Heart right ventricle (tissue), 16 donors: ENCODE measurements at regions not wholly inside any gene's neighbourhood (a gene's known extent, or its start where the extent isn't known, plus 50 kb on each side); places are given as distances from the start of the nearest gene placed in this dataset.

Source experiments
- ATAC-seq, 8 donors: fragments of 200-7000 bp; cut with Tn5 transposase; one replicate each; pipeline ENCODE4 v1.9.1; 2020; ENCODE audit warnings: mild to moderate bottlenecking in 8 of 8, moderate library complexity in 8 of 8, moderate number of reproducible peaks in 1 of 8
- DNase-seq, 2 donors: peaks; one replicate each; pipeline ENCODE4 v3.0.0-alpha.2; 2020
- H3K27ac ChIP-seq, 10 donors: fragments of 200-600 bp; sonication (generic) in 2 of 10; one replicate each; pipeline versions ENCODE4 v1.5.0 to v1.8.0; 2020 to 2022; ENCODE audit warnings: mild to moderate bottlenecking in 3 of 10
- H3K27me3 ChIP-seq, 7 donors: fragments of 200-600 bp; one replicate each; pipeline ENCODE4 v1.8.0; 2021 to 2022; ENCODE audit warnings: mild to moderate bottlenecking in 2 of 7
- H3K36me3 ChIP-seq, 9 donors: fragments of 200-600 bp; sonication (generic) in 1 of 9; one replicate each; pipeline versions ENCODE4 v1.5.0 to v1.8.0; 2020 to 2022; ENCODE audit warnings: mild to moderate bottlenecking in 2 of 9
- H3K4me1 ChIP-seq, 9 donors: fragments of 200-600 bp; sonication (generic) in 1 of 9; one replicate each; pipeline versions ENCODE4 v1.5.0 to v1.8.0; 2020 to 2022; ENCODE audit warnings: mild to moderate bottlenecking in 4 of 9
- H3K4me3 ChIP-seq, 10 donors: fragments of 200-600 bp; sonication (generic) in 2 of 10; one replicate each; pipeline versions ENCODE4 v1.5.0 to v1.8.0; 2020 to 2022; ENCODE audit warnings: mild to moderate bottlenecking in 7 of 10, moderate library complexity in 2 of 10
- H3K9me3 ChIP-seq, 11 donors: fragments of 200-600 bp in 10 of 11; sonication (generic) in 2 of 11; one replicate each; pipeline versions ENCODE4 v1.5.0 to v1.8.0; 2013 to 2022; ENCODE audit warnings: mild to moderate bottlenecking in 2 of 11, control low read depth in 1 of 11, moderate library complexity in 1 of 11
- CTCF ChIP-seq, 9 donors: fragments of 200-600 bp; sonication (generic) in 2 of 9; IDR thresholded peaks; one replicate each; pipeline versions ENCODE4 v1.5.0 to v1.8.0; 2021 to 2022; ENCODE audit warnings: antibody characterized with exemption in 9 of 9, mild to moderate bottlenecking in 5 of 9, moderate library complexity in 1 of 9
- WGBS, 2 donors: extraction: QIAGEN DNeasy Blood & Tissue Kit; methylation state at CpG; one replicate each; pipeline ENCODE4 v1.1.7; 2013; ENCODE audit warnings: inconsistent platforms in 1 of 2; 5-methylcytosine and 5-hydroxymethylcytosine counted together
- intact Hi-C, 10 donors: fragments of 100-400 bp; cut with DNase I; formaldehyde crosslinking; loops; one replicate each; pipeline versions ENCODE4 v1.11.1 to v1.14.2; 2022
- donor health status: Arrhythmogenic right ventricular cardiomyopathy.
- donor health status: ischemic (EF 13 %, LVEDD 7.1; RV severe dilation, severe dysfunction).
- donor health status: healthy with polysubstance abuse.
- donor health status: DM: no; HTN: yes; CAD: no.
- donor health status: DM: no; HTN: no; CAD: no.
- donor health status: ischemic (EF 25% LVEDD 6.9; RV normal size, moderate dysfunction).
- donor health status: ischemic (EF 25% LVEDD 5.7; RV mildly dilated, moderate dysfunction).
- donor health status: healthy.
- donor health status: DM: yes; HTN: yes; CAD: no.
- donor health status: Ischemic cardiomyopathy.
- donor health status: ischemic (EF 35%, LVEDD 5.7; RV mildly dilated, moderate dysfunction).
- donor health status: nonischemic (EF 11% LVEDD 7.7; RV severe dilation, severe dysfunction).
- donor health status: DM: yes; HTN: yes; CAD: no.
- donor health status: PGD.
- donor health status: ischemic (EF 29% LVEDD 5.4; RV normal size, mild dysfunction).
- donor health status: nonischemic (EF 23%, LVEDD 6.1; RV moderate dilation, normal function).

GRCh38 chr3:87335931-87336330 is 59.5 kb upstream of the POU1F1 start:
- intact Hi-C loops, result no loop called here
- Histone ChIP-seq H3K27ac (no peak overlapping the region), H3K36me3 (no peaks in the 10 kb centered on the region), H3K9me3 (peaks cover 0 to 4% (median 0%) of the 10 kb centered on the region in 11 donors), H3K4me3 (no peak overlapping the region), H3K4me1 (no peaks in the 10 kb centered on the region), H3K27me3 (no peaks in the 10 kb centered on the region)
- DNase-seq (no peak), ATAC-seq (no peak)
- WGBS, 2 donors, result 47 to 68% methylated on average over 1 of the region's 1 CpG
- TF ChIP-seq CTCF (IDR thresholded peaks at IDR 0.05), result no peak

GRCh38 chr3:87333393-87333892 is 57.1 kb upstream of the POU1F1 start:
- no peaks in the 10 kb centered on the region for H3K4me1 ChIP-seq
- intact Hi-C loops, result no loop called here
- no peak for ATAC-seq
- H3K36me3 ChIP-seq, result no peaks in the 10 kb centered on the region
- no peak overlapping the region for H3K27ac ChIP-seq
- no peaks in the 10 kb centered on the region for H3K9me3 ChIP-seq
- WGBS, 2 donors, result 69 to 78% methylated on average over 5 of the region's 5 CpGs
- no peaks in the 10 kb centered on the region for H3K27me3 ChIP-seq
- no peak for DNase-seq
- TF ChIP-seq CTCF (IDR thresholded peaks at IDR 0.05), result no peak
- H3K4me3 ChIP-seq, result no peak overlapping the region

- no peak for TF ChIP-seq CTCF (IDR thresholded peaks at IDR 0.05)
- H3K27ac ChIP-seq, result no peak overlapping the region
- 80 to 84% methylated on average over 6 of the region's 6 CpGs for WGBS, 2 donors
- no peaks in the 10 kb centered on the region for H3K36me3 ChIP-seq
- H3K4me1 ChIP-seq, result no peaks in the 10 kb centered on the region
- no peak for ATAC-seq
- intact Hi-C loops, result no loop called here
- H3K4me3 ChIP-seq, result no peak overlapping the region
- no peaks in the 10 kb centered on the region for H3K9me3 ChIP-seq
- no peaks in the 10 kb centered on the region for H3K27me3 ChIP-seq
- DNase-seq, result no peak
Measured at GRCh38 chr3:87332789-87333188, 56.4 kb upstream of the POU1F1 start.

GRCh38 chr3:87329065-87329464 is 52.7 kb upstream of the POU1F1 start:
- ATAC-seq (no peak), DNase-seq (no peak)
- TF ChIP-seq CTCF (IDR thresholded peaks at IDR 0.05), result no peak
- no peaks in the 10 kb centered on the region for H3K27me3 ChIP-seq
- intact Hi-C loops, result no loop called here
- WGBS, 2 donors, result 0 to 40% methylated on average over 1 of the region's 1 CpG
- H3K36me3 ChIP-seq, result no peaks in the 10 kb centered on the region
- no peak overlapping the region for H3K4me3 ChIP-seq
- no peak overlapping the region for H3K27ac ChIP-seq
- no peaks in the 10 kb centered on the region for H3K4me1 ChIP-seq
- H3K9me3 ChIP-seq, result peaks cover 0 to 5% (median 0%) of the 10 kb centered on the region in 11 donors
